SK-N-SH (cell line): ENCODE measurements at regions not wholly inside any gene's neighbourhood (a gene's known extent, or its start where the extent isn't known, plus 50 kb on each side); places are given as distances from the start of the nearest gene placed in this dataset.

ENCODE experiments used
- POLR2AphosphoS5 ChIP-seq: IDR thresholded peaks from 2 replicates; pipeline ENCODE4 v1.6.1; 2012; ENCODE audit warnings: low read depth, low read length
- TF ChIP-seq, protein P1 (sequence below): fragments of 150-350 bp; IDR thresholded peaks from 2 replicates; pipeline ENCODE4 v1.6.1; 2016; ENCODE audit warnings: mild to moderate bottlenecking, low read depth, low read length

- no peak for TF ChIP-seq POLR2AphosphoS5
- TF ChIP-seq, protein P1, sequence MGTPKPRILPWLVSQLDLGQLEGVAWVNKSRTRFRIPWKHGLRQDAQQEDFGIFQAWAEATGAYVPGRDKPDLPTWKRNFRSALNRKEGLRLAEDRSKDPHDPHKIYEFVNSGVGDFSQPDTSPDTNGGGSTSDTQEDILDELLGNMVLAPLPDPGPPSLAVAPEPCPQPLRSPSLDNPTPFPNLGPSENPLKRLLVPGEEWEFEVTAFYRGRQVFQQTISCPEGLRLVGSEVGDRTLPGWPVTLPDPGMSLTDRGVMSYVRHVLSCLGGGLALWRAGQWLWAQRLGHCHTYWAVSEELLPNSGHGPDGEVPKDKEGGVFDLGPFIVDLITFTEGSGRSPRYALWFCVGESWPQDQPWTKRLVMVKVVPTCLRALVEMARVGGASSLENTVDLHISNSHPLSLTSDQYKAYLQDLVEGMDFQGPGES, result no peak
Observed at GRCh38 chr13:36764536-36764935, 54.5 kb upstream of the RFXAP start.
